ENCODE measurements at regions not wholly inside any gene's neighbourhood (a gene's known extent, or its start where the extent isn't known, plus 50 kb on each side); places are given as distances from the start of the nearest gene placed in this dataset.
A peak's percentile ranks its signal among the peaks of the same experiment; 100 is the strongest.

DNA sequence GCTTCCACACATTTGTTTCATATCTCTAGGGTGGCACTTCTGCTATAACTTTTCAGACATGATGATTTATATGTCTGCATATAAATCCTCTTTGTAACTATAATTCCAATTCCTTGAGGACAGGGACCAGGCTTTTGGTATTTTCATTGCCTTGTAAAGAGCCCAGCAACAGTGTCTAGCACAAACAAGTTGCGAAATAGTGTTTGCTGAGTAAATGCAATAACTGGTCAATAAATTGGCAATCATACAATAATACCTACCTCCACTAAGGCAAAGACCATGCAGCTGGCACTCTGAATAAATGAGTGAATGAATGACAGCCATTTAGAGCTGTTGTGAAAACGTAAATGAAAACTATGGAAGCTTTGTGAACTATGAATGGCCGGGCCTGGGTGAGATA is 564.0 kb upstream of the ZNF462 start:
- Histone ChIP-seq H3K27me3 (no peaks in the 10 kb centered on the region), H3K9me3 (no peaks in the 10 kb centered on the region), H3K27ac (no peak overlapping the region), H3K4me1 (no peaks in the 10 kb centered on the region), H3K36me3 (no peaks in the 10 kb centered on the region), H3K4me3 (no peak overlapping the region)
- intact Hi-C loops (cut with DNase I) = no loop called here
- DNase-seq (no peak), ATAC-seq (no peak)
- 93 to 98% (median 95%) methylated on average over 3 of the region's 3 CpGs for WGBS, 4 donors
- no peak for TF ChIP-seq POLR2A (IDR thresholded peaks at IDR 0.05)
- TF ChIP-seq, protein P1, sequence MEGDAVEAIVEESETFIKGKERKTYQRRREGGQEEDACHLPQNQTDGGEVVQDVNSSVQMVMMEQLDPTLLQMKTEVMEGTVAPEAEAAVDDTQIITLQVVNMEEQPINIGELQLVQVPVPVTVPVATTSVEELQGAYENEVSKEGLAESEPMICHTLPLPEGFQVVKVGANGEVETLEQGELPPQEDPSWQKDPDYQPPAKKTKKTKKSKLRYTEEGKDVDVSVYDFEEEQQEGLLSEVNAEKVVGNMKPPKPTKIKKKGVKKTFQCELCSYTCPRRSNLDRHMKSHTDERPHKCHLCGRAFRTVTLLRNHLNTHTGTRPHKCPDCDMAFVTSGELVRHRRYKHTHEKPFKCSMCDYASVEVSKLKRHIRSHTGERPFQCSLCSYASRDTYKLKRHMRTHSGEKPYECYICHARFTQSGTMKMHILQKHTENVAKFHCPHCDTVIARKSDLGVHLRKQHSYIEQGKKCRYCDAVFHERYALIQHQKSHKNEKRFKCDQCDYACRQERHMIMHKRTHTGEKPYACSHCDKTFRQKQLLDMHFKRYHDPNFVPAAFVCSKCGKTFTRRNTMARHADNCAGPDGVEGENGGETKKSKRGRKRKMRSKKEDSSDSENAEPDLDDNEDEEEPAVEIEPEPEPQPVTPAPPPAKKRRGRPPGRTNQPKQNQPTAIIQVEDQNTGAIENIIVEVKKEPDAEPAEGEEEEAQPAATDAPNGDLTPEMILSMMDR (IDR thresholded peaks at IDR 0.05) = no peak

DNA sequence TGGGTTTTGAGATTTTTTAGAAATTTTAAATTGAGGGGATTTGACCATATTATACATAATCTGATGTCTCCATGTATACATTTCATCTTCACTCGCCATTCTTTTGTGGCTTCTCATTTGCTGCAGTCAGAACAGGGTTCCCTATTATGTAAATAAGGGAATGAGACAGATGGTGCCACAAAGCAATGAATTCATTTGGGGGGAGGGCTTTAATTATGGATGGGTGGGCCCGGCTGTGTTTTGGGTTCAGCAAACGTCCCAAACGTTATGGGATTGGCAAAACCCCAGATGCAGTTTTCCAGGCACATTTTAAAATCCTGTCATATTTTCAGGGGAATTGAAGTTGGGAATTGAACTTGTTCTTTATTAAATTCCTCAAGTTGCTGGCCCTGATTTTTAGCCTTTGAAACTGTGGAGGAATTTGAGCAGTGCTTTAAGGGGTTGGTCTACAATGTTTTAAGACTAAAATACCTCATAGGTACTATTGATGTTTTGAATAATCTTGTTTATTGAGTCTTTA is 558.5 kb upstream of the ZNF462 start:
- Histone ChIP-seq H3K27ac (no peak overlapping the region), H3K36me3 (no peaks in the 10 kb centered on the region), H3K4me3 (no peak overlapping the region), H3K4me1 (peaks cover 0 to 8% (median 0%) of the 10 kb centered on the region in 12 donors), H3K9me3 (no peaks in the 10 kb centered on the region), H3K27me3 (no peaks in the 10 kb centered on the region)
- intact Hi-C loops (cut with DNase I) = no loop called here
- TF ChIP-seq POLR2A (IDR thresholded peaks at IDR 0.05) = no peak
- TF ChIP-seq, protein P1 (IDR thresholded peaks at IDR 0.05) = no peak
- 71 to 80% (median 77%) methylated on average over 4 of the region's 4 CpGs for WGBS, 4 donors
- DNase-seq (no peak), ATAC-seq (no peak)

DNA sequence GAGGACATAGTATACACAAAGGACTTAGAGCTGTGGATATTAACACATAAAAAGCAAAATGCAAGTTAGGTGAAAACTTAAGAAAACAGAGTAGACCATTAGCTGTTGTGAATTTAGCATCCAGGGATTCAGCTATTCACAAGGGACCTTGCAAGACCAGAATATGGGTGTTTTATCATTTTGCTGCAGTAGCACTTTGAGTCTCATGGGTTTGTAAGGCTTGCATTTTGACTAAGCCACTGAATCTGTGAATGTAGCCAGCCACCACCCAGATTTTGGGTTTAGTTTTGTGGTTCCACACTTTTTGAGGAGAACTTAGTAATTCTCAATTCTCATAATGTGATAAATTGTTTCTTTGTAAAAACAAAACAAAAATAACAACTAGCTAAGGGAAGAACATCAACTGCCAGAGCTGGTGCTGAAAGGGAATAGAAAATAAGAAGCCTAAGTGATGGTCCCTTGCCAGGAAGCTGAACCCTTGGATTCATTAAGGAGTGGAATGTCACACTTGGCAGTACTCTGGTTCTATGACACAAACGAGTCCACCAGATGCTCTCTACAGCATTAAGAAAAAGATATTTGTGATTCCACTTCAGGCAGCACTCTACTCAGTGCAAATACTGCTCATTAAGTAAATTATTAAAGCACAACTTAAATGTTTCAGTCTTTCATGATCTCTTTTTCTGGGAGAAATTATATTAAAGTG is 557.4 kb upstream of the ZNF462 start:
- H3K27ac ChIP-seq = no peak overlapping the region
- peaks cover 0 to 8% (median 0%) of the 10 kb centered on the region in 12 donors for H3K4me1 ChIP-seq
- no peaks in the 10 kb centered on the region for H3K9me3 ChIP-seq
- peak in 1 of 4 donors; percentile 26 for ATAC-seq
- no peaks in the 10 kb centered on the region for H3K36me3 ChIP-seq
- DNase-seq = no peak
- 2 to 17% (median 11%) methylated on average over 1 of the region's 1 CpG for WGBS, 4 donors
- H3K4me3 ChIP-seq = no peak overlapping the region
- intact Hi-C loops (cut with DNase I) = no loop called here
- TF ChIP-seq, protein P1 (IDR thresholded peaks at IDR 0.05) = no peak
- TF ChIP-seq POLR2A (IDR thresholded peaks at IDR 0.05) = no peak
- no peaks in the 10 kb centered on the region for H3K27me3 ChIP-seq

DNA sequence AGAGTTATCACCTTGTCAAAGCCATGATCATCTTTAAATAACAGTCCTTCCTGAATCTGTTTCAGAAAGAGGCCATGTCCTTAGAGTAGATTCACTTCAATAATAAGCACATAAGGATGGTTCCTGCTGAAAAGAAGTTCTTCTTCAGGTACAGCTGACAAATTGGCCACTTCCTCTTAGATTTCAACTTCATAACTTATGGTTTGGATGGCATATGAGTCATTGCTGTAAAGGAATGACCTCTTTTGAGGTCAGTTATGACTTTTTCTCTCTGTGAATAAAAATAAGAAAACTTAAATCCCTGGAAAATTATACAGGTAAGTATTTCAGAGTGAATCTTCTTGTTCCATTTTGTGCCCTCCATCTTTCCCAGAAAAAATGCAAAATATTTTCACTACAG is 555.3 kb upstream of the ZNF462 start:
- H3K27ac ChIP-seq = no peak overlapping the region
- H3K4me3 ChIP-seq = no peak overlapping the region
- no peak for DNase-seq
- H3K36me3 ChIP-seq = no peaks in the 10 kb centered on the region
- intact Hi-C loops (cut with DNase I) = no loop called here
- no peaks in the 10 kb centered on the region for H3K27me3 ChIP-seq
- H3K9me3 ChIP-seq = no peaks in the 10 kb centered on the region
- no peak for ATAC-seq
- H3K4me1 ChIP-seq = peaks cover 0 to 8% (median 0%) of the 10 kb centered on the region in 12 donors
- TF ChIP-seq, protein P1 (IDR thresholded peaks at IDR 0.05) = no peak
- no peak for TF ChIP-seq POLR2A (IDR thresholded peaks at IDR 0.05)

Measured in heart left ventricle (tissue), 16 donors.